ENCODE measurements at regions not wholly inside any gene's neighbourhood (a gene's known extent, or its start where the extent isn't known, plus 50 kb on each side); places are given as distances from the start of the nearest gene placed in this dataset.

DNA sequence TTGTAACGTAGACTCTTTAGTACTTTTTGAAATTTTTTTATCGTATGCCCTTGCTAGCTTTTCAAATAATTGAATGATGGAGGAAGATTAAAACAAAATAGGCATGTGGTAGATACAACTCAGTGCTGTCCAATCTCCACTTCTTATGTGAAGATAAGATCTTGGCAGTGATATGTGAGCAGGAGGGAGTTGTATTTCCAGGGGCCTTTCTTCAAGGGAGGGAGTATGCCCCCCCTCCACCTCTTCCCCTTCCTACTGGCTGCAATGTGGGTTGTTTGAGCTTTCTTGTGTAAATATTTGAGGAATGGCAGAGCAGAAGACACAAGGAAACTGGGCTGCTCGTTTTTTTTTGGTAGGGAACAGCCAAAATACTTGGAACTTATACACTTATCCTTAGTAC, 374.9 kb downstream of the PSAT1 start:
- Histone ChIP-seq H3K36me3 (ENCODE audit: insufficient read depth, low read length, poor library complexity, severe bottlenecking) (no peaks in the 10 kb centered on the region), H3K27me3 (replicated peaks; ENCODE audit: insufficient read depth, low read depth, low read length, poor library complexity) (peaks cover 53% of the 10 kb centered on the region), H3K9me3 (ENCODE audit: low read depth, low read length, poor library complexity, severe bottlenecking) (no peaks in the 10 kb centered on the region), H3K27ac (ENCODE audit: low read depth, low read length, poor library complexity, severe bottlenecking) (no peak overlapping the region), H3K4me3 (ENCODE audit: low read depth, low read length, poor library complexity, severe bottlenecking) (no peak overlapping the region), H3K4me1 (ENCODE audit: insufficient read depth, low read length, poor library complexity, severe bottlenecking) (no peaks in the 10 kb centered on the region)
- TF ChIP-seq, protein P1, sequence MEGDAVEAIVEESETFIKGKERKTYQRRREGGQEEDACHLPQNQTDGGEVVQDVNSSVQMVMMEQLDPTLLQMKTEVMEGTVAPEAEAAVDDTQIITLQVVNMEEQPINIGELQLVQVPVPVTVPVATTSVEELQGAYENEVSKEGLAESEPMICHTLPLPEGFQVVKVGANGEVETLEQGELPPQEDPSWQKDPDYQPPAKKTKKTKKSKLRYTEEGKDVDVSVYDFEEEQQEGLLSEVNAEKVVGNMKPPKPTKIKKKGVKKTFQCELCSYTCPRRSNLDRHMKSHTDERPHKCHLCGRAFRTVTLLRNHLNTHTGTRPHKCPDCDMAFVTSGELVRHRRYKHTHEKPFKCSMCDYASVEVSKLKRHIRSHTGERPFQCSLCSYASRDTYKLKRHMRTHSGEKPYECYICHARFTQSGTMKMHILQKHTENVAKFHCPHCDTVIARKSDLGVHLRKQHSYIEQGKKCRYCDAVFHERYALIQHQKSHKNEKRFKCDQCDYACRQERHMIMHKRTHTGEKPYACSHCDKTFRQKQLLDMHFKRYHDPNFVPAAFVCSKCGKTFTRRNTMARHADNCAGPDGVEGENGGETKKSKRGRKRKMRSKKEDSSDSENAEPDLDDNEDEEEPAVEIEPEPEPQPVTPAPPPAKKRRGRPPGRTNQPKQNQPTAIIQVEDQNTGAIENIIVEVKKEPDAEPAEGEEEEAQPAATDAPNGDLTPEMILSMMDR (conservative IDR thresholded peaks at IDR 0.05; ENCODE audit: low read depth, low read length), result no peak
- TF ChIP-seq EZH2 (IDR thresholded peaks at IDR 0.05; ENCODE audit: borderline replicate concordance, low read depth, low read length, poor library complexity, severe bottlenecking), result no peak
- ChIA-PET CTCF (no interaction called here), POLR2A (ENCODE audit: low non-redundant PET) (no interaction called here)
- intact Hi-C loops (cut with micrococcal nuclease; ENCODE audit: unreplicated experiment), result no loop called here
- BruUV-seq (replicated peaks), result no TSS peak
- no peak for DNase-seq (ENCODE audit: low spot score)

DNA sequence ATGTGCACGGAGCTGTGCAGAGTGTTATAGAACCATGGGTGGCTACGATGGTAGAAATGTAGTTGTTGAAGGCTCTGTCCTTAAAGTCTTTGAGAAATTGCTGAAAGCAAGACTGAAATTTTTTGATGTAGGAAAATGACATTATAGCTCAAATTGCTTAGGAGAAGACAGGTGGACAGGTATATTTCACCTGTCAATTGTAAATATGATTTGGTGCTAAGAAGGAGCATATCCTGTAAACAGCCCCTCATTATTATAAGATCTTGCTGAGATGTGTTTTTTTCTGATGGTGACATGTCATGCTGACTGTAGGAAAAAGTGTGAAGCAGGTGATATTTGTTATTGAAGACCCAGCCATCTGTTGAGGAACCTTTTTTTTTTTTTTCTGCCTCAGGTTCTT, 377.9 kb downstream of the PSAT1 start:
- H3K4me3 ChIP-seq (ENCODE audit: low read depth, low read length, poor library complexity, severe bottlenecking), result no peak overlapping the region
- intact Hi-C loops (cut with micrococcal nuclease; ENCODE audit: unreplicated experiment), result loop anchor here (5.0 kb wide), 1 partner anchor 47 kb away; no protein-coding TSS in a partner anchor
- H3K27me3 ChIP-seq (replicated peaks; ENCODE audit: insufficient read depth, low read depth, low read length, poor library complexity), result peaks cover 37% of the 10 kb centered on the region
- H3K27ac ChIP-seq (ENCODE audit: low read depth, low read length, poor library complexity, severe bottlenecking), result no peak overlapping the region
- POLR2A ChIA-PET (ENCODE audit: low non-redundant PET), result no interaction called here
- no peaks in the 10 kb centered on the region for H3K9me3 ChIP-seq (ENCODE audit: low read depth, low read length, poor library complexity, severe bottlenecking)
- H3K4me1 ChIP-seq (ENCODE audit: insufficient read depth, low read length, poor library complexity, severe bottlenecking), result no peaks in the 10 kb centered on the region
- TF ChIP-seq EZH2 (IDR thresholded peaks at IDR 0.05; ENCODE audit: borderline replicate concordance, low read depth, low read length, poor library complexity, severe bottlenecking), result no peak
- TF ChIP-seq, protein P1 (conservative IDR thresholded peaks at IDR 0.05; ENCODE audit: low read depth, low read length), result no peak
- CTCF ChIA-PET, result no interaction called here
- H3K36me3 ChIP-seq (ENCODE audit: insufficient read depth, low read length, poor library complexity, severe bottlenecking), result no peaks in the 10 kb centered on the region
- no peak for DNase-seq (ENCODE audit: low spot score)
- BruUV-seq (replicated peaks), result no TSS peak

- CTCF ChIA-PET, result no interaction called here
- no peak for DNase-seq (ENCODE audit: low spot score)
- BruUV-seq (replicated peaks), result no TSS peak
Observed at GRCh38 chr9:78676009-78676408, 379.1 kb downstream of the PSAT1 start.

More at GRCh38 chr9:78676009-78676408, 379.1 kb downstream of the PSAT1 start:
- H3K9me3 ChIP-seq (ENCODE audit: low read depth, low read length, poor library complexity, severe bottlenecking), result no peaks in the 10 kb centered on the region
- POLR2A ChIA-PET (ENCODE audit: low non-redundant PET), result no interaction called here
- no peaks in the 10 kb centered on the region for H3K36me3 ChIP-seq (ENCODE audit: insufficient read depth, low read length, poor library complexity, severe bottlenecking)
- H3K27ac ChIP-seq (ENCODE audit: low read depth, low read length, poor library complexity, severe bottlenecking), result no peak overlapping the region
- H3K4me1 ChIP-seq (ENCODE audit: insufficient read depth, low read length, poor library complexity, severe bottlenecking), result no peaks in the 10 kb centered on the region
- H3K4me3 ChIP-seq (ENCODE audit: low read depth, low read length, poor library complexity, severe bottlenecking), result no peak overlapping the region
- intact Hi-C loops (cut with micrococcal nuclease; ENCODE audit: unreplicated experiment), result loop anchor here (5.0 kb wide), 1 partner anchor 46 kb away; no protein-coding TSS in a partner anchor
- peaks cover 31% of the 10 kb centered on the region for H3K27me3 ChIP-seq (replicated peaks; ENCODE audit: insufficient read depth, low read depth, low read length, poor library complexity)
- no peak for TF ChIP-seq EZH2 (IDR thresholded peaks at IDR 0.05; ENCODE audit: borderline replicate concordance, low read depth, low read length, poor library complexity, severe bottlenecking)
- TF ChIP-seq, protein P1 (conservative IDR thresholded peaks at IDR 0.05; ENCODE audit: low read depth, low read length), result no peak

Data from A673 (cell line).